H1 (cell line): ENCODE measurements at regions not wholly inside any gene's neighbourhood (a gene's known extent, or its start where the extent isn't known, plus 50 kb on each side); places are given as distances from the start of the nearest gene placed in this dataset.

Source experiments
- CHD7 ChIP-seq: fragments of 300-600 bp; sonication (generic); IDR thresholded peaks from 2 replicates; pipeline ENCODE4 v1.7.1; 2012; ENCODE audit warnings: low read length, moderate library complexity, mild to moderate bottlenecking, inconsistent platforms; ENCODE audit not compliant: insufficient replicate concordance
- CREB1 ChIP-seq: IDR thresholded peaks from 2 replicates; pipeline ENCODE4 v1.6.1; 2012; ENCODE audit warnings: inconsistent platforms
- CTCF ChIP-seq, 3 experiments: IDR thresholded peaks; 1 replicate in 2 of 3; 2 replicates in 1 of 3; pipeline versions ENCODE4 v1.5.1 to v1.6.1; 2011; ENCODE audit warnings: low read length in 3 of 3, mild to moderate bottlenecking in 3 of 3, inconsistent platforms in 2 of 3, low read depth in 1 of 3, moderate library complexity in 1 of 3; ENCODE audit not compliant: insufficient read depth in 1 of 3; ENCODE audit errors: control extremely low read depth in 1 of 3
- EP300 ChIP-seq, 2 experiments: IDR thresholded peaks; 1 replicate in 1 of 2; 2 replicates in 1 of 2; pipeline ENCODE4 v1.6.1; 2011 to 2012; ENCODE audit warnings: low read depth in 2 of 2, low read length in 2 of 2, mild to moderate bottlenecking in 2 of 2, borderline replicate concordance in 1 of 2, inconsistent platforms in 1 of 2, moderate library complexity in 1 of 2
- EZH2 ChIP-seq: fragments of 200-600 bp; sonication (generic); IDR thresholded peaks from 2 replicates; pipeline ENCODE4 v1.7.1; 2012; ENCODE audit warnings: low read depth, mild to moderate bottlenecking, moderate library complexity, low read length, inconsistent platforms; ENCODE audit not compliant: severe bottlenecking
- JUN ChIP-seq: IDR thresholded peaks from 2 replicates; pipeline ENCODE4 v1.6.1; 2011; ENCODE audit warnings: low read depth, mild to moderate bottlenecking, improper control_type of control experiment, low read length
- POLR2AphosphoS5 ChIP-seq: IDR thresholded peaks from 2 replicates; pipeline ENCODE4 v1.6.1; 2011; ENCODE audit warnings: low read depth, low read length
- RNF2 ChIP-seq: fragments of 200-900, 300-1000 bp; sonication (generic); IDR thresholded peaks from 2 replicates; pipeline ENCODE4 v1.7.1; 2016; ENCODE audit warnings: borderline replicate concordance, low read depth, mild to moderate bottlenecking, antibody characterized with exemption, low read length; ENCODE audit not compliant: poor library complexity, severe bottlenecking; ENCODE audit errors: missing control alignments
- SUZ12 ChIP-seq: fragments of 200-600 bp; sonication (generic); IDR thresholded peaks from 2 replicates; pipeline ENCODE4 v1.6.1; 2012; ENCODE audit warnings: mild to moderate bottlenecking, inconsistent platforms, low read length, moderate library complexity, mixed read lengths

GRCh38 chr6:56856036-56856580, 98.8 kb upstream of the BEND6 start:
- no peak for TF ChIP-seq CTCF (IDR thresholded peaks at IDR 0.05; ENCODE audit: control extremely low read depth in 1 of 3, insufficient read depth in 1 of 3, low read depth in 1 of 3, low read length in 3 of 3)
- TF ChIP-seq CREB1 = no peak
- TF ChIP-seq EZH2 = no peak
- TF ChIP-seq EP300 (IDR thresholded peaks at IDR 0.05; ENCODE audit: borderline replicate concordance in 1 of 2, low read depth in 2 of 2, low read length in 2 of 2) = no peak
- no peak for TF ChIP-seq SUZ12
- no peak for TF ChIP-seq CHD7
- no peak for TF ChIP-seq POLR2AphosphoS5
- TF ChIP-seq RNF2 = no peak
- TF ChIP-seq JUN = no peak
